NCI-H82 (cell line): ENCODE measurements at regions not wholly inside any gene's neighbourhood (a gene's known extent, or its start where the extent isn't known, plus 50 kb on each side); places are given as distances from the start of the nearest gene placed in this dataset.

Experiments
- DNase-seq: peaks from one replicate; lab custom pipeline; 2025; lab: John Stamatoyannopoulos, UW

GRCh38 chr2:225137971-225138370, 95.7 kb upstream of the DOCK10 start:
- DNase-seq, result no peak

DNA sequence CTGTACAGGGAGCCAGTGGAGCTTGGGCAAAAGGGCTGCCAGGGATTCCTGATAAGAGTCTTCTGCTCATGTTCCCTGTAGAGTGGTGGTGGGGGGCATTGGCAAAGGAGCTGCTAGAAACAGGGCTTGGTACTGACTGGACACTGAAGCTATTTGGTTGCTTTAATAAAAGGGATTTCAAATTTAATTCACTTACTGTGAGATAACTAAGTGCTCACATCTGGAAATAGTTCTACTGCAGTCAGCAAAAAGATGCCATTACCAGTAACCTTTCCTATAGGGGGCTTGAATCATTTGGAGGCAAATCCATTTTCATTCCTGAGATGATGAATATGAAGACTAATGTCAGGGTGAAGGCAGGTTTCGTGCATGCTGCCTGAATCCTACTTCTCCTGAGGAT, 94.3 kb upstream of the DOCK10 start:
- DNase-seq, result no peak

DNA sequence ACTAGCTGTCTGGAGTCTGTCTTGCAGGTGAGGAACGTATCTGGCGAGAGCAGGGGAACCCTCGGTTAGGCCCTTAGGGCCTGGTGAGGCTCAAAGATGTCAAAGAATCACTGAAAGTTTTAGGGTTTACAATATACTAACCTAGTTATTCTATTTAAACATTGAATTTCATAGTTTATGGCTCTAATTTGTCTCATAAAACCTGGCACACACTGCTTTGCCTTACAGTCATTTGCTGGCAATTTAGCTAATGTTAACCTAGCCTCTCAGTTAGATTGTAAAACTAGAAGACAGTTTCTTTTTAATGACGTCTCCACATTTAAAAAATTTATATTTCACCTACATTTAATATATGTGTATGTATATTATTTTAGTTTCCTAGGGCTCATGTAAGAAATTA, 89.6 kb upstream of the DOCK10 start:
- DNase-seq, result no peak

DNA sequence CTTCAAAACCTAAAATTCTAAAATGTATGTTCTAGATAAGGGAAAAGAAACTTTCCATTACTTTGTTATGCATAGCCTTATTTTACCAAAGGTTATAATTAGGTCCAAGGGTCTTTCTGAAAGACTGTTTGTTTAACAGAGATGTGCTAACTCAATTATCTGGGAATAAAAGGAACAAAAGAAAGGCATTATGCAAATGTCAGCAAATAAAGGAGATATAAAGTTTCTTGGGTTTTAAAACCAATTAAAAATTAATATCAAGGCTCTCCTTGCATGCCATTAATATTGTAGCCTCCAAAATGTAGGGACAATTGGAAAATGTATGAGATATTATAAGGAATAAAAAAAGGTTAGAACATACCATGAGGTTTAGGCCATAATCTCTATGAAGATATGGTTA, 87.8 kb upstream of the DOCK10 start:
- no peak for DNase-seq

DNA sequence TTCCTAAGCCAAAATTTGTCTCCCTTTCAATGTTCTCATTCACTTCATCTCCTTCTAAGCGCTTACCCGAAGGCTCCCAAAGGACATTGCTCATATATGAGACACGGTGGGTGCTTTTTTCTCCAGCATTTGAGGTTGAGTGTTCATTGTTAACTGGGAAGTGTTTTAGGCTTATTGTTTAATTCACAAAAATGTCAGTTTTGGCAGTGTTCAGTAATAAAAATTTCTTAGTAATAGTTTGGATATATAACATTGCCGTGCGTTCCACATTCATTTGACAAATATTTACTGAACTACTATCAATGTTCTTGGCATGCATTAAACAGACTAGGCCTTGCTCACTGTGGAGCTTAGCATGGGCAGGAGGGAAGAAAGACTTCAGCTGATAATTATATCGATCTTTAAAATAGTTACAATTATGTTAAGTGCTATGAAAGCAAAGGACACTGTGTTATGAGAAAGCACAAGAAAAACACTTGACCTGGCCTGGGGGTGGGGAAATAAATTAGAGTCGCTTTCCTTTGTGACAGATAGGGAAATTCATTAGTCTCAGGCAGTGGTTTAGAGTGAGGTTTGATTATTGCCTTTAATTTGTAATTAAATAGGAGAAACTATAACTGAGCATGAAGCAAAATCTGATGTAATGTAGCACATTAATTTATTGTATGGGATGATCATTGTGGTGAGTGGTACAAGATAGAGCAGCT, 82.2 kb upstream of the DOCK10 start:
- DNase-seq, result no peak

DNA sequence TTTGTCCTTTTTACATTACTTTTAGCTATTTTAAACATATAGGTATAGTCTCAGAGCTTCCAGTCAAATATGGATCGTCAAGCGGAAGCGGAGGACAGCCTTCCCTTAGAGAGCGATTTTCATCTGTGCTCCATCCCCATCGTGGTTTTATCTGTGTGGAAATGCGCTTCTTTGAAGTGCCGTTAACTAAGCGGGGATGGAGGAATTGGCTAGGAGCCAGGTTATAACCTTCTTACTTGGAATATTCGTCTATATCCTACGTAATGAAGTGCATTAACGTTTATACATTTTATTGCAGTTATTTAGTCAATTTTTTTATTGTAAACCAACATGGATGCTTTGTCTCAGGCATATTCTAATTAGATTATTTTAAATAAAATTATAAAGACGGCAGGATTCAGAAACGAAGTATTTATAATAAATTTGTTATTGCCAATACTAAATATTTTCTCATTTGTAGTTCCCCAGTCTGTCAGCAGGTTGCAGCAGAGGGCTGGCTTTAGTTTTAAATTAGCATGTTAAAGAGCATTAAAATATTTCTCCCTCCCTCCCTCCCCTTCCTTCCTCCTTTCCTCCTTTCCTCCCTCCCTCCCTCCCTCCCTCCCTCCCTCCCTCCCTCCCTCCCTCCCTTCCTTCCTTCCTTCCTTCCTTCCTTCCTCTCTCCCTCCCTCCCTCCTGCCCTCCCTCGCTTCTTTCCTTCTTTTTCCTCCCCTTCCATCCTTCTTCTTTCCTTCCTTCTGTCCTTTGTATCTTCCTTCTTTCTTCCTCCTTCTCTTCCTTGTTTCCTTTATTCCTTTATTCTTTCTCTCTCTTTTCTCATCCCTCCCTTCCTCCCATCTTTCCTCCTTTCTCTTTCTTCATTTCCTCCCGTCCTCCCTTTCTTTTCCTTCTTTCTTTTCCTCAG, 80.6 kb upstream of the DOCK10 start:
- peak; percentile 50 for DNase-seq

- DNase-seq, result peak; percentile 41
These were observed 79.7 kb upstream of the DOCK10 start for GRCh38 chr2:225122007-225122406.

DNA sequence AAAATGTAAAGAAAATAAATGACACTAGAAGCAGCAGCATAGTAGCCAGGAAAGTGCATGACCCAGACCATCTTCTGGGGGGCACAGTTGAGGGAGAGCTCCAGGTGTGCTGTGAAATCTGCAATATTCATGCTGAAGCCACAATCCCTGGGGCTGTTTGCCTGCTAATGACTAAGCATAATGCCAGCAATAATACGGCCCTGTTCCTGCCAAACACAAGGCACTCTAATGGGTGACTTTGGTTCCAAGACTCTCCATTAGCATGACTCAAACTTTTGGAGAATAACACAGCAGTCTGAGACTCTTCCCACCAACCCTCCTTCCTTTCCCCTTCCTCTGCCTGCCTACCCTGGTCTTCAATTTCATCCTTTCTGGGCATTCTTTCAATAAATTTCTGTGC, 77.9 kb upstream of the DOCK10 start:
- no peak for DNase-seq

DNA sequence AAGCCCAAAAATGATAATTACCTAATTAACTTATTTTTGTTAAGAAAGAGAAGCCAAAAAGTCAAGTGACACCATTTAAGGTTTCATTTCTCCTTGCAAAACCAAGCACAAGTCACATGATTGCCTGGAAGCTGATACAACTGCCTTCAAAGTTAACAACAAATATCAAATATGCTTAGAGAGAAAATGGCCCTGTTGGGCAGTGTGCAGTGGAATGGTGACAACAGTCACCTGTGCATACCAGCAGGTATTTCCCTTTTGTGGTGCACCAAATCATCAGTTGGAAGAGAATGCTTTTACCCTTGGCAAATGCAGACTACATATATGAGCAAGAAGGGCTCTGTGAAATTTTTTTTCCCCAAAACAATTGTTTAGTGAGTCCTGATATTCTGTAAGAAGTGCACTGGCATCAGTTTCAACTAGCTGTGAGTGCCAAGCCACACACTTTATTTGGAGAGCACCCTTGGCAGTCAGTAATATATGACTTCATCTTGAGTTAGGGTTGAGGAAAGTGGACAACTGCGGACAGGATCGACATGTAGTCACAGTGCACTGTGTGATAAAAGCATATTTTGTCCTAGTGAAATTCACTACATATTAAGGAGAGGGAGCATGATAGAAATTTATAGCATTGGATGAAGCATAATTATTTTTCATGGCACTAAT, 74.9 kb upstream of the DOCK10 start:
- no peak for DNase-seq

- no peak for DNase-seq
These were observed 72.6 kb upstream of the DOCK10 start for GRCh38 chr2:225114786-225115323.

DNA sequence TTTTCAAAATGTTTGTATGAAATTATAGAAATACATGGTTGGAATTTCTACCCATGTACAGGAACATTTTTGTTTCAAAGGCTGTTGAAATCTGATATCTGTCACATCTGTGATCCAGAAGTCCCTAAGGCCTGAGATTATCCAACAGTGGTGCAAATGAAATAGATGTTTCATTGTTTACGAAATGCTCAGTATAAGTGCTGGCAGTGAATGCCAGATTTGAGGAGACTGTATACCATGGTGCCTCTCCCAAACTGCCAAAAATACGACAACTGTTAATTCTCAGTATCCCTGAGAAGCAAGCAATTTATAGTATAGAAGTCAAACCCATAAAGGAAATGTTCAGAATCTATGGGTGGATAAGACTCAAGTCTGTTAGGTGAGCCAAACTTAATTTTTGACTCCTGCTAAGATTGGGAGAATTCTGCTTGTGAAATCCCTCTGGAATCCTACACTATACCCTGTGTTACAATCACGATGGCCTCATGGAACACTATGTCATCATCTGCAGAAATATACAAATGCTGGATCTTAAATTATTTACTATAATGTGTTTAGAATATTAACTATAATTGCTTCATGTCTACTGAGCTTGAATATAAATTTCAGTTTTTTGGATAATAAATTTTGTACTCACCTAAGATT, 71.2 kb upstream of the DOCK10 start:
- DNase-seq, result peak; percentile 23

DNA sequence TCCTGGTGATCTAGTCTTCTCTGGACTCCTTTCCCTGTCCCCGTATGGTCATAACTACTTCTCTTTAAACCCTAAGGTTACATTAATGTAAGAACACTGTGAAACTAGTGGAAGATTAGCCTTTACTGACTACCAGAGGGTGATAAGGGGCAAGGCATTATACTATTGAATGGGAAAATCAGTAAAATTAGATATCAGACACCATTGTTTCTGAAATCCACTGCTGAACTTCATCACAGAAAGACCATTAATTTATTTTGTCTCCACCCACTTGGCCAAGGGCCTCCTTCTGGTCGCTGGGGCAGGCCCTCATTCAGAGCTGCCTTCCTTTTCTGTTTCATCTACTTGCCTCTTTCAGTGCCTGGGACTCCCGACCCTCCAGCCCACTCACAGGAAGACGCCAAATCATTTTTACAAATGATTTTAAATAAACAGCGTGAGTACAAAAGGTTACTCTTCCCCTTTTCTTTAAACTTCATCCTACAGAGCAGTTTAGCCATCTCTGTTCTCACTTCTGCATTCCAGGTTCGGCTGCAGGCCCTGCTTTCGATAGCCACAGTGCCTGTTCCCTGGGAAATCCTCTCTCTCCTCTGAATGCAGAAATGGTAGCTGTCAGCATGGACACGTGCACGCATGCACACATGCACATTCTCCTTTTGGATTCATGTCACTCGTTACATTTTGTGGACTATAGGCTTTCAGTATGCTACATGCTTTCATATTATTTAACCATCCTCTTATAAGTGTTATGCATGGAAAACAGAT, 70.3 kb upstream of the DOCK10 start:
- DNase-seq, result no peak

GRCh38 chr2:225108805-225109204, 66.5 kb upstream of the DOCK10 start:
- DNase-seq, result no peak

- no peak for DNase-seq
These were observed 62.7 kb upstream of the DOCK10 start for GRCh38 chr2:225104971-225105370.

- no peak for DNase-seq
These were observed 62.1 kb upstream of the DOCK10 start for GRCh38 chr2:225104321-225104720.

DNA sequence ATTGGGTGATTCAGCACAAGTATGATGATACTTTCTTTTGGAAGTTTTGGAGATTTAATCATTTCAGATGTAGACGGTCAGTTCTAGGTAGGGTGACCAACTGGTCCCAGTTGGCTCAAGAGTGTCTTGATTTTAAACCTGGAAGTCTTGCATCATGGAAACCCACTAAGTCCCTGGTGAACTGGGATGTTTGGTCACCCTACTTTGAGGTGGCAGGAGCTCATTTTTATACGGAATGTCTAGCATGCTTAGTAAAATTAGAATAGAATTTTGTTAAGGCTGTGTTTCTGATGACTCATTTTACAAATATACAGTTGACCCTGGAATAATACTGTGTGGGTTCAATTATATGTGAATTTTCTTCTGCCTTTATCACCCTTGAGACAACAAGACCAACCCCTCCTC, 61.5 kb upstream of the DOCK10 start:
- no peak for DNase-seq

DNA sequence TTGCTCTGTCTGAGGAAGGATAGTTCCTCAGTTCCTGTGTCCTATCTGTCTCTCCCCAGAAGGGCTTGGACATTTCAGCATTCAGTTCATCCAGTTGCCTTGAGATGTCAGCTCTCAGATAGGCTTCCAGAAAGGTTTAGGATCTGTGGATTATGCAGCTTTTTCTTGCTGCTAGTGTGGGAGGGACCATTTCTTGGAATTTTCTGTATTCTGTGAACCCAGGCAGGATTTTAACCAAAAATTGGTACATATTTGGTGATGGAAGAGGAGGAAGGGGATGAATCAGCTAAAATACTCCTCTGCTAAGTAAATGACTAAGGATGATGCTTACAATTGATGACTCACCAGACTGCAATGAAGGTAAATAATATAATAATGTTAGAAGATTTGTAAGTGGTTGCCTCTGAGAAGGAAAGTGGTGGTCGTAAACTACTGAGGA, 58.6 kb upstream of the DOCK10 start:
- DNase-seq, result no peak

GRCh38 chr2:225100269-225100668, 58.0 kb upstream of the DOCK10 start:
- no peak for DNase-seq

- DNase-seq, result no peak
These were observed 54.8 kb upstream of the DOCK10 start for GRCh38 chr2:225097035-225097434.
